Hypothalamus (tissue), 51 donors: ENCODE measurements at regions not wholly inside any gene's neighbourhood (a gene's known extent, or its start where the extent isn't known, plus 50 kb on each side); places are given as distances from the start of the nearest gene placed in this dataset.

Experiments
- DNase-seq, 51 donors: peaks; one replicate each; lab custom pipeline; 2025; lab: John Stamatoyannopoulos, UW

GRCh38 chr14:55927028-55927427 lies 191.2 kb upstream of the PELI2 start:
- DNase-seq = no peak

- DNase-seq = no peak
These were observed 189.9 kb upstream of the PELI2 start for GRCh38 chr14:55928276-55928675.

GRCh38 chr14:55929136-55929535 lies 189.1 kb upstream of the PELI2 start:
- DNase-seq = no peak

- DNase-seq = no peak
These were observed 188.0 kb upstream of the PELI2 start for GRCh38 chr14:55930016-55930784.

- no peak for DNase-seq
These were observed 181.5 kb upstream of the PELI2 start for GRCh38 chr14:55936691-55937090.

DNA sequence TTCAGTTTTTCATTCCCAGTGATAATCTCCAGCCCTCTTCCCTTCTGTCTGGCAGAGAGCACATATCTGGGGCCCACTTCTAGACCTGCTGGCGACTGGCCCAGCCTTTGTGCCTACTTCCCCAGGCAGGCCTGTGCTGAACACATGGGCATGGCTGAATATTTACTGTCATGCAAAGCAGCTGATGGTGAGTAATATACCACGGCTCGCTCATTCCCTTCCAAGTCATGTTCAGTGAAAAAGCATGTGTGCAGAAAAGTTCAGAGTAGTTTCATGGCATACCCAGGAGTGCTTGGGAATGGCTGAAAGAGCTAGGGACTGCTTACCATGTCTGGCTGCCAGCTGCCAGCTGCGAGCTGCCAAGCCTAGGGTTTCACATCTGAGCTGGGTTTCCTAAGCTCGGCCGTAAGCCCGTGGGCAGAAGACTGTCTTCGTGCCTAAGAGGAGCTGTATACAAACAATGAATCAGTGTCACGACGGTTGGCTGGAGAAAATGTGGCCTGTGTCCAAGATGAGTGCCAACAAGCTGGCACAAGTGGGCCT lies 179.9 kb upstream of the PELI2 start:
- DNase-seq = peak in 41 of 51 donors; percentile 1 to 84 (median 35)

DNA sequence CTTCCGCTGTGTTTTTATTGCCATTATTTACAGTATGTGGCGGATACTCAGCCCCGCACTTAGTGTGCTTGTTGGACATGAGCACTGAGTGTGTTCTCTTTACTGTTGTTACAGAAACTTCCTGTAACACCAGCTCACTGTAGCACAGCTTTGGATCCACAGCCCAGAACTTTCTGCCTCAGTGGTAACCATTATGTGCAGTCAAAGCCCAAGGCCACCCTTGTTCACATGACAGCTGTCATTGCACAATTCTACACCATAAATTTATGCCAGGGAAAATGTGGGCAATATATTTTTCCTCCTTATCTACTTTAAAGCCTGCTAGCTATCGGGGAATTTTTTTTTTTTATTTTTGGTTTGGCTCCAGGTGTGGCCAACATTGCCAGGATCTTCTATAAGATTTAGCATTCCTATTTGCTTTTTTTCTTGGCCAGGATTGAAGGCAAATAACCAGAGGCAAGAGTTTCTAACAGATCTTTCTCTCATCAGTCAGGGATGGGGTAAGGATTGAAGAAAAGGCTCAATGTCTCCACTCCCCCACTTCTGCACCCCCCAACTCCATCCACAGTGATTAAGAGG lies 176.0 kb upstream of the PELI2 start:
- no peak for DNase-seq

DNA sequence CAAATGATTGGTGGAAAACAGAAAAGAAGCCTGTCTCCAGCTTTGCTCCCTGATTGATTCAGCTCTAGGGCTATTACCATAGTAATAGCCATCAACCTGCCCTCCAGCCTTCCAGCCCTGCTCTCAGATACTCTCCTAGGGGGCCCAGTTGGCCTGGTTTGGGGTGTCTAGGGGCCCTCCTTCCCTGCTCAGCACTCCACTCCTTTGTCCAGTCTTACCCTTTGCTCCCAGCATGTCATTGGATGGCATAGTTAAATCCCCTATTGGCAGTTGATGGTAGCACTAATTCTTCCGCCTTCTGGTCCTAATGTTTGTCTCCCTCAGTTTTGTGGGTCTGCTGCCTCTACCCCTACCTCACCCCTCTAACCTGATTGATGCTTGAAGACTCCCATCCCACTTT lies 175.4 kb upstream of the PELI2 start:
- DNase-seq = no peak

DNA sequence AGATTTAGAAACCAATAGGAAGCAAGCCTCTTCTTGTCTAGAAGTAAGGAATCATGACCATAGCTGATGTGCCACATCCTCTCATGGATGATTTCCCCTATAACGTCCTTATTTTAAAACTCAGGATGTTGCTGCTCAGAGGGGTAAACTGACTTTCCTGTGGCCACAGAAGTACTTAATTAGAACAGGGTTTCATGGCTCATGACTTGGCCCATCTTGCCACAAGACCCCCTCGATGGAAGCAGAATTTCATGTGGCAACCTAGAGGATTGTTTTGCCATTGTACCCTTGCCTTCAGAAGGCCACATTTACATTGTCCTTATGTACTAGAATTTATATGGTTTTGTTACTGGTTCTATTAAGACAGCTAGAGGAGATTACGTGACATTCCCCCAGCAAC lies 173.5 kb upstream of the PELI2 start:
- no peak for DNase-seq

- no peak for DNase-seq
These were observed 172.0 kb upstream of the PELI2 start for GRCh38 chr14:55946231-55946630.

DNA sequence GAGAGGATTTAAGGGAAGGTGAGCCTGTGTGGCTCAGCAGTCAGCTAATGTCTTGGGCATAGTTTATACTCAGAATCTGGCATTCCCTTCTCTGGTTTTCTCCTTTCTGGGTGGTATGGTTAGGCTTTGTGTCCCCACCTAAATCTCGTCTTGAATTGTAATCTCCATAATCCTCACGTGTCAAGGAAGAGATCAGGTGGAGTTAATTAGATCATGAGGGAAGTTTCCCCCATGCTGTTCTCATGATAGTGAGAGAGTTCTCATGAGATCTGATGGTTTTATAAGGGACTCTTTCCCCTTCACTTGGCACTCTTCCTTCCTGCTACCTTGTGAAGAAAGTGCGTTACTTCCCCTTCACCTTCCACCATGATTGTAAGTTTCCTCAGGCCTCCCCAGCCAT lies 169.8 kb upstream of the PELI2 start:
- no peak for DNase-seq

- no peak for DNase-seq
These were observed 168.5 kb upstream of the PELI2 start for GRCh38 chr14:55949708-55950107.

- DNase-seq = no peak
These were observed 168.1 kb upstream of the PELI2 start for GRCh38 chr14:55950135-55950534.

GRCh38 chr14:55951341-55952206 lies 166.6 kb upstream of the PELI2 start:
- no peak for DNase-seq

GRCh38 chr14:55954108-55954507 lies 164.1 kb upstream of the PELI2 start:
- DNase-seq = no peak

GRCh38 chr14:55955175-55955574 lies 163.0 kb upstream of the PELI2 start:
- no peak for DNase-seq

- peak in 3 of 51 donors; percentile 9 to 29 (median 15) for DNase-seq
These were observed 160.3 kb upstream of the PELI2 start for GRCh38 chr14:55957950-55958349.

DNA sequence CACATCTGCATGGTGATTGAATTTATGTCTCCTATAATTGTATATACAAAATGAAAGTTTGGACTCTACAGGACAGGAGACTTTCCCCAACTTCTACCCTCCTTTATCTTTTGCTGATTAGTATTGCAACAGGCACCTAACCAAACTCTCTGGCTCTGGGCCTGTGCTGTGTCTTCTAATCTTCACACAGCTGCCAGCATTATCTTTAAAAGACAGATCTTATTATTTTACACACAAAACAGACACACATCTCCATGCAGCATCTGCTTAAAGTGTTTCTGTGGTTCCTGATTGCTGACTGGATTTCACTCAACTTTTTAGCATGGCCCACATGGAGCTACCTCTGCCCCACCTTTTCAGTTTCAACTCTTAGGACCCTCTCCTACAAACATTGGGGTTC lies 154.9 kb upstream of the PELI2 start:
- no peak for DNase-seq

- no peak for DNase-seq
These were observed 154.1 kb upstream of the PELI2 start for GRCh38 chr14:55964091-55964490.

GRCh38 chr14:55964821-55965220 lies 153.4 kb upstream of the PELI2 start:
- DNase-seq = no peak

DNA sequence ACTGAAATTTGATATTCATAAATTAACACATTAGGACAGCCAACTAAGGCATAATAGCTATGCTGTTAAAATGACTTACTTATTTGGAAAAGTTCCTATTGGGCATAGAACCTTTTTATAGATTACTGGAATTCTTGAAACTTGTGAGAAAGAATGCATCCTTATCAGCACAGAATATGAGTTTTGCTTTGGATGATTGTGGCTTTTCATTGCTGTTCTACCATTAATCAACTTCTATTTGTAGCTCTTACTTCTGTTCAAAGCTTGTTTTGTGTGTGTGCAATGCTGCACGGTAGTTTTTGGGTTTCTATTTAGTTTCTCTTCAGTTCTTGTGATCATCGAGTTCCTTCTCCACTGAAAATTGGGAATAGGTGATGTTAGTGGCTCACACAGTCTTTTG lies 152.4 kb upstream of the PELI2 start:
- no peak for DNase-seq
